HG02870 (cell line): ENCODE measurements at regions not wholly inside any gene's neighbourhood (a gene's known extent, or its start where the extent isn't known, plus 50 kb on each side); places are given as distances from the start of the nearest gene placed in this dataset.
A peak's percentile ranks its signal among the peaks of the same experiment; 100 is the strongest.

Experiments used
- ATAC-seq: cut with Tn5 transposase; IDR thresholded peaks from one replicate; pipeline ENCODE4 v1.9.1; 2021; ENCODE audit warnings: mild to moderate bottlenecking, moderate library complexity; ENCODE audit not compliant: unreplicated experiment

DNA sequence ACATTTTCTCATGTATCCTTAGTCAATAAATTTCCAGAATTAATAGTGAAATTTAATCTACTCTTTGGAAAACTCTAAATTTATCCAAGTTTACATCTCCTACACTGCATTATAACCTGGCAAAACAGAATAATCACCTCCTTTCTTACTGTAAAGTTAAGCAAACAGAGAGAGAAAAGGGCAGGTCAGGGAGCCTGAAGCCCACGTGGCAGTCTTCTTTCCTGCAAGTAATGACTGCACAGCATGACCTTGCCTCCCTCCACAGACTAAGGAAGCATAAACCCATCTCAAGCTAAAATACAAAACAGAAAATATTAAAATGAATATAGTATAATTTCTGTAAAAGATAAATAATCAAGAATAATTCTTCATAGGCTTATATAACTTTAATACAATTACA, 1153.0 kb downstream of the C4orf33 start:
- no peak for ATAC-seq

DNA sequence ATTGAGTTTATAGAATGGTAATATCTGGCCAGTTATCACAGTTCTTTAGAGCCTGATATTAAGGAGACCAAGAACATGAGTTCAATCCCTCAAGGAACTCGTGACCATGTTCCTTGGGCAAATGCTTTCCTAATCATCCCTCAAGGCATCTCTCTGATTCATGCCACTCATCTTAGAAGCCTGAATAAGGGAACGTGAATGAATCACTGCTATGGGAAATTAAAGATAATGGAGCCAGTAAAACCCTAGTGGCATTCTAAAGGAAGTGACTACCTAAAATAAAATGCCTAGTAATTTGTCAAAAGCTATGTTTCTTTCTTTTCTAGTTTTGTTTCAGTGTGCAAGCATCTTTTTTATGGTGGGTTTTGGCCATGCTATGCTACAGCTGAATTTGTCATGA, 1161.3 kb downstream of the C4orf33 start:
- ATAC-seq, result no peak

DNA sequence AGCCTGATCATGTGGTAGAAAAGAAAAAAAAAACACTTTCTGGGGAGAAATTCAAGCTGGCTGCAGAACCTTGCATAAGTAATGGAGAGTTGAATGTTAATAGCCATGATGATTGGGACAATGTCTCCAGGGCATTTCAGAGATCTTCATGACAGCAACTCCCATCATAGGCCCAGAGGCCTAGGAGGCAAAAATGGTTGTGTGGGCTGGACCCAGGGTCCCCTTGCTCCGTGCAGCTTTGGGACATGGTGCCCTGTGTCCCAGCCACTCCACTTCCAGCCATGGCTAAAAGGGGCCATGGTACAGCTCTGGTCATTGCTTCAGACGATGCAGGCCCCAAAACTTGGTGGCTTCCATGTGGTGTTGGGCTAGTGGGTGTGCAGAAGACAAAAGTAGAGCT, 1170.9 kb downstream of the C4orf33 start:
- no peak for ATAC-seq

DNA sequence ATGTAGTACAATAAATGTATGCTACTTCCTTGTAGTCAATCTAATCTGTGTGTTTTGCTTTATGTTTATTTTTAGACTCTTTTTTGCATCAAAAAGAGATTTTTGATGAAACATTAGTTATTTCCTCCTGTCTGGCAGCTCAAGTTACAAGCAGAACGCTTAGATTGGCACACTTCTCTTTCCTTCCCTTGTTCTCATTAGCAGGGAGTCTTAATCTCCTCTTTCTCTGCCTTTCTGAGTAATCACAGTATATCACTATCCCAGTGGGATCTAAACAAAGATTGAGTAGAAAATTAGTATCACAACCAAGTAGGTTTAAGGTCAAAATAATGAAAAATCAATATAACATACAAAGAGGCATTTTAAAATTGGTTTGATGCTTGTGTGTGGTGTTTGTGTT, 1192.6 kb downstream of the C4orf33 start:
- ATAC-seq, result no peak

DNA sequence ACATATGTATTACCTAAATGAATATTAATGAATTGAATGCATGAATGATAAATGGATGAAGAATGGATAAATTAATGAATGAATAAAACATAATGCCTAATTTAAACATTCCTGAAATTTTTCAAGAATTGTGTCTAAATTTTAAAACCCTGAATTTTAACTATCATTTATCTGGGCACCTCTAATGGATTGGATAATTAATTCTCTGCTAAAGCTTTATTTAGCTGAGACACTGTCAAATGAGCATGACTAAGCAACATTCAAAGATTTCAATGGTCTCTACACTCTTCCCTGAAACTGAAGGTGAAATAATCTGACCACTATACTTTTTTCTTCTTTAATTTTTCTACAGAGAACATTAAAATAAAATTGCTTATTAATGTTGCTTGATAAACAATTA, 1197.7 kb downstream of the C4orf33 start:
- no peak for ATAC-seq

DNA sequence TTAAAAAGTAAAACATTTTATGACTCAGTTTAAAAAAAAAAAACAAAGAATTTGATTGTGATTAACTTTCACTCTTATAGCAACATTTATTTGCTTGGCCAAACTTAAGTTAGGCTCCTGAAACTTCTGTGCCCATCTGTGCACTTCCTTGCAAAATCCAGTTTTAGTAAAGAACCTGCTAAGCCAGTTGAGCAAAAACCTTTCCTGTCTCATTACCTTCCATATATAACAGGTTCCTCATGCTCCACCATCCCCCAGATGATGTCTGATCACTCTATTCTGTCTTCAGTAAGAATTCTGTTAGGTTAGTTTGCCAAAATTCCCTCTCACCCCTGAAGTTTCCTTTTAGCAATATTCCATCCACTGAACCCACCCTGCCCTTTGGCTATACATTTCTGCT, 1200.5 kb downstream of the C4orf33 start:
- no peak for ATAC-seq

DNA sequence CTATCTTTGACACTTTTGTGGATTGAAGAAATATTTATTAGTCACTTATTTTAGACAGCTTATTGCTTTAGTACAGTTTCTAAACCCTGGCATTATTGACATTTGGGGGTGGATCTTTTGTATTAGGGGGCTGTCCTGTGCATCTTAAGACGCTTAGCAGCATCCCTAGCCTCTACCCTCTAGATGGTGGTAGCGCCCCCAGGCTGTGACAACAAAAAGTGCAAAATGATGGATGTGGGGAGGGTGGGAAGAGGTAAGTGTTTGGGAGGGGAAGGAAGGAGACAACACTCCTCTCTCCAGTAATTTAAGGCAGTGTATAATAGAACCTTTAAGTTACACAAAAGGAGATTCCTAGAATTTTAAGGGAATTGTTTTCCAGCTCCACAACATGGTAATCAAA, 1210.6 kb downstream of the C4orf33 start:
- no peak for ATAC-seq

DNA sequence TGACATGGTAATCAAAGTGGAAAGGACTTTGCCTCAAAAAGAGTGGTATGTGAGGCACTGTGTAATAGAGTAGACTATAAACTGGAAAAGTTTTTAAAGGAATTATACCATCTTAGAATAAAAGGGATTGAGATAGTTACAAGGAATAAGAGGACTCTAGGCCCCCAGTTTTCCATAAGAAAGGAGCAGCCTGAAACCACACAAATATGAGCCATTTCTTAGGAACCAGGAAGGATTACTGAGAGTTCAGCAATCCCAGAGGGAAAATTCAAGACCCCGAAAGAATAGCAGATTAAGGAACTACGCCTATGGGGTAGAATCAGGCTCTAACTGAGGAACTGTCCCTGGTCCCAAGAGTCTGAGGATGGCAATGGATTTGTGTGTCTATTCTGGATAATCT, 1213.3 kb downstream of the C4orf33 start:
- ATAC-seq, result no peak

DNA sequence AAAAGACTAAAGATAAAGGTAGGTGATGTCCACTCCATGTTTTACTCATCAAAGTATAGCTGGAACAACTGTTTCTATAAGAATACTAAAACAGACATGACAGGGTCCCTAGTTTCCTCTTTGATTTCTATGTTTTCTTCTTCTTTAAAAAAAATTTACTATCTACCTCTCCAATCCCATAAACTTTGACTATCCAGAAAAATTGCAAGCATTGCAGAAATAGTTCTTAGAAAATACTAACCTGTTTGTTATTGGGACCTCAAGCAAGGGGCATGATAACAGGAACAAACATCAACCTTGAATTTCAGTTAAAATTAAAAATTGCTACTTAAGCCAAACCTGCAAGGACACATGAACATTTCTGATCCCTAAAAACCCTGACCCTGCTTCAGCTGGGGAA, 1226.5 kb downstream of the C4orf33 start:
- no peak for ATAC-seq

DNA sequence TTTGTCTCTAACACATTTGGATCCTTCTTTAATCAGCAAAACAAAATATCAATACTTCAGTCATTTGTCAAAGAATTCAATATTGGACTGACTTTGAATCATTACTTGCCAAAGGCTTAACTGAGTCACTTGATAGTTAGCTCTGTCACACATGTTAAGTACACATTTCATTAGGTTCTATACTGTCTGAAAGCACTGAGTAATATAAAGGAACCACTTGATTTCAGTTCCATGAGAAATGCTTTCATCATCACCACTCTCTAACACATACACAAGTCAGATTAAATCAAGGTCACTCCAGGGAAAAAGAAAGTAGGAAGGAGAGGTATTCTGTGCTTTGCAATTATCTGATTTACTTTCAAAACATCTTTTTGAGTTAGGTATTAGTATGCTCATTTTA, 1233.1 kb downstream of the C4orf33 start:
- ATAC-seq, result no peak

DNA sequence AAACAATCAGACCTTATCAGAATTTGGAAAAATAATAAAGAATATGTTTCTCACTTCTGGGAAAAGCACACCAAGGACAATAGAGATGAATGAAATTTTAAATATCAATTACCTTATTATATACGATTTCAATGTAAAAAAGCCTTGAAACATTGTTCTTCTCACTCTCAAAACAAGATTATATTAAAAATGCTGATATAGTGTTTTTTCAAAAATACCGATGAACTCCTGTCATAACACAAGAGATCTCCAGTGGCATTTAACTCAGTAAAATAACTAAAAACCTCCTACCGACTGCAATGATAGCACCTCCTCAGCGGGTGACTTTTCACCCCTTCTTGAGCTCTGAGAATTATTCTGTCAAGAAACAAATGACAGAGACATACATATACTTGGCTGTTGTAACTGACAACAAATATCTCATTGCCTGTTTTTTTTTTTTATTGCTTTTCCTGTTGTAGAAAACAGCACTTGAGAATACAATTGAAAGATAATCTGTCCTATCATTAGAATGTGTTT, 1237.3 kb downstream of the C4orf33 start:
- no peak for ATAC-seq

DNA sequence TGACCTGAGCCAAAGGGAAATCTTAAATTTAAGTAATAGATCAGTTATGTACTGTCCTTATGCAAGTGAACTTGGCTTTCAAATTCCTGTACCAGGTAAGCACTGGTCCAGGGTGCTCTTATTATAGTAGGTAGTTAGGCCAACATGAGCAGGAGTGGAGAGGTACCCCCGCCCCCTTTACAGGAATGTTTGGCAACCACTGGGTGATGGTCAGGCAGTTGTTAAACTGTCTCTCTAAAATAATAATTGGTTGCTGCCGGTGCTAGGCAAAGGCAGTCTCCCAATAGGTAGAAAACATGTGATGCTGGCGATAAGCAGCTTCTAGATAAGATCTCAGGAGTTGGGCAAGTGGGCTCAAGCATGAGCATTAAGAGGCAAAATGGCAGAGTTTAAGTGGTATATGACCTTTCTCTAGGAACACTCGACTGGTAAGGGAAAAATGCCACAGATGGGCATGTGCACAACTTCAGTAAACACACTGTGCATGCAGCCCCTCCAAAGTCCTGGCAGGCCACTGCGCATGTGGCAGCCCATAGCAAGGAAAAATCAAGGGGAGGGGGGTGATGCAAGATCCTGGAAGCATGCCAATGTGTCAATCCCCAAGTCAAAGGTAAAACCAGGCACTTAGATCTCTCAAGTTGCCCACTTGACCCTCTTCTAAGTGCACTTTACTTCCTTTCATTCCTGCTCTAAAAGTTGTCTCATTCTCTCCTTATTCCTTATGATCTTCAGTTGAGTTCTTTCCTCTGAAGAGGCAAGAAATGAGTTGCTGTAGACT, 1239.7 kb downstream of the C4orf33 start:
- ATAC-seq, result no peak

DNA sequence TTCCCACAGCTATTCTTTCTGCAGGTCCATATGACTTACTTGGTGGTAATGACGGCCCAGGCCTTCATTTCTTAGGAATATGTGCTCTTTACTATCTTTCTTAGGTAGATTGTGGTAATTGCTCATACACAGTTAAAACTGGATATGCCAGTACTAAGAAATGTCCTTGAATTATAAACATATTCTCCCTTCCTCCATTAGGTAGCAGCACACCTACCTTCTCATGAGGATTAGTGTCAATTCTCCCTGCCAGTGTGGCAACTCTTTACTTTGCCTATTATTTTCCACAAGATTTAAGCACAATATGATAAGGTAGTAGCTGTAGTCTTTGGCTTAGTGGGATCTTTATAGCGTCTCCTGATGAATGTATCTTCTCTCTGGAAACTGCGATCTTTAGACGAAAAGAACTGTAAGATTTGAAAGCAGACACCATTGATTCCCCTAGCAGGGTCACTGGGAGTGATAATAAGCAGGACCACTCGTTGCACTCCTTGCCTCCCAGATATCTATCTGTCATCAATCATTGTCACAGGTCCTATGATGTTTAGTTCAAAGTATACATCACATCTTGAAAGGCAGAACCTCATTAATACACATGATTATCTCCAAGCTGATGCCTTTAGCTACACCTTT, 1240.7 kb downstream of the C4orf33 start:
- ATAC-seq, result peak; percentile 81

DNA sequence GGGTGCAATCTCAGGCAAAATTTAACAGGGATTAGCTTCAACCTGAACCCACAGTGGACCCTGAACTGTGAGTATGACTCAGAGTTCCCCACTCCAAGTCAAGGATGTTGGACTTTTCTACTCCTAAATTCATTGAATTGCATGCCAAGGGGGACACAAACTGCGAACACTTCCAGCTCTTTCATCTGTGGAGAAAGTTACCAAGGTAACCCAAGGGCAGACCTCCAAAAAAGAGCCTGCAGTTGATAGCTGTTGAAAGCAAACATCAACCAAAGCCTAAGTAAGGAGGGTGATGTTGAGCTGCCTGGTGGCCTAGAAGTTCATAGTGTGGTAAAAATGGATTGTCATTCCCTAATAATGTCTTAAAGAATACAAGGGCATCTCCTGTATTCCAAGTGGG, 1242.9 kb downstream of the C4orf33 start:
- no peak for ATAC-seq

DNA sequence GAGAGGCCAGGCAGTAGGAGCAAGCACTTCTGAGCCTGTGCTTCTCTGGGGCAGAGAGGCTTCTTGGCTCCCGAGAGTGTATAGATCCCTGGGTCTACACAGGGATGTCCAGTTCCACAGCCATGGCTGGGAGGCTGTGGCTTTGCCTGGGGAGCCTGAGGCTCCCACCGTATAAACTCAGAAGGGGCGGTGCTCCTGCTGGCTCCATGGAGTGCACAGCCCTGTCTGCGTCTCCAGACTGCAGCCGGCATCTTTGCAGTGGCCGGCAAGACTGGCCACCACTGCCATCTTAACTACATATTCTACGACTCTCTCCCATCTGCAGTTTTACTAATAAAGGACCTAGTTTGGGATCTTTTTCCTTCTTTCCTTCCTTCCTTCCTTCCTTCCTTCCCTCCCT, 1253.8 kb downstream of the C4orf33 start:
- ATAC-seq, result no peak

DNA sequence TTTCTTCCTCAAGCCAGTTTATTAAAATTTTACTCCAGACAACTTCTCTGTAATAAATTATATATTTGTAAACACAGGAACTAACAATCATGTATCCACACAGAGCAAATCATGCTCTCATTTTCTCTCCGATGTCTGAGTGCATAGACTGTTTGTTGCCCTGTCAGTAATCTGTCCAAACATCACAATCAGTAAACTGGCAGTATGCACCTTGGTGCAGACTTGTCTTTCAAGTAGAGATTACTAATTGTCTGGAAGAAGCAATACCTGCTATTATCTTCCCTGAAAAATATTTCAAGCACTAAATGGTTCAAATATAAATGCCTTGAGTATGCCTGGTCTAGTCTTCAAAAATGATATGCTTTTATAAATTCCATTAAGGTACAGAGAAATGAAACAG, 1260.9 kb downstream of the C4orf33 start:
- ATAC-seq, result no peak

DNA sequence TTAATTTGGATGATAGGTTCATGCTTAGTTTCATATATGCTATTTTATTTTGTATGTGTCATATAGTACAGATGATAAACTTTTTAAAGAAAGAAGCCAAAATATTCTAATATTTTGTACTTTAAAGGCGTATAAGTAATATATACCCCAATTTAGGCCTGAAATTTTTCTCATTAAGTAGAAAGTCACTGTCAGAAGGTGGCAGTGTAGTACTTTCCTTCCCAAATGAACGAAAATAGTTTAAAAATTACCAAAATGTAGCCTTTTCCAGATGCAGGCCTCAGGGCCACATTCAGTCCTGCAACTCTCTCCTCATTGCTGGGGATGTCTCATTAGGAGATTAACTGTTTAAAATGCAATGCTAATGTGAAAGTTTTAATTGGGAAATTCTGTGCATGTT, 1263.6 kb downstream of the C4orf33 start:
- ATAC-seq, result no peak

DNA sequence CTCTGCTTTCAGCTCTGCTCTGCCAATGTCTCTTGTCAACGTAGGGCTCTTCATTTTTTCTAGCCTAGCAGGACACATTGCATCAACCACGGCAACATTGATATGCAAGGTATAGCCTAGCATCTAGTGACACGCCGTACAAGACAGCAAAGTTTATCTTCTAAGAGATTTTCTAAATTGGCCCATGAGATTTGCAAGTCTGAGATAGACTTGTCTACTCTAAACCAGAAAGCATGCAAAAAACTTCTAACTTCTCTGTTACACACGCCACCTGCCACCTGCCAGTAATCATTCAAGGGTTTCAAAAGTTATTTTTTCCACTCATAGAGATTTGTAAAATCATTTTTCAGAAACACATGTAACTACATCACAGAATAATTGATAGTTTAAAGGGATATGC, 1265.7 kb downstream of the C4orf33 start:
- ATAC-seq, result no peak

DNA sequence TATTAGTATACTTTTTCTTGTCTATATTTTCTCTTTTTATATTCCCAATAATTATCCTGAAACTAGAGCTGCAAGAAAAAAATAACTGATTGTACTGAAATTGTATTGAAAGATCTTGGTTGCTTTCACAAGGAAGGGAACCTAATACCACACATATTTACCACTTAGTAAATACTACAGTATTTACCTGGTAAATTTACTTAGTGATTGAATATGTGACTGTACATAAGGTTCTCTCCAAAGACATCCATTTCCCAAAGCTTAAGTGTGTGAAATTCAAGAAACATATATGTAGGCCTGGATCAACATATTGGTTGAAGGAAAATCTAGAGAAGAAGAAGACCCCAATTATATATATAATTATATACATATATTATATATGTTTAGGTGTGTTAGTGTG, 1272.7 kb downstream of the C4orf33 start:
- no peak for ATAC-seq

DNA sequence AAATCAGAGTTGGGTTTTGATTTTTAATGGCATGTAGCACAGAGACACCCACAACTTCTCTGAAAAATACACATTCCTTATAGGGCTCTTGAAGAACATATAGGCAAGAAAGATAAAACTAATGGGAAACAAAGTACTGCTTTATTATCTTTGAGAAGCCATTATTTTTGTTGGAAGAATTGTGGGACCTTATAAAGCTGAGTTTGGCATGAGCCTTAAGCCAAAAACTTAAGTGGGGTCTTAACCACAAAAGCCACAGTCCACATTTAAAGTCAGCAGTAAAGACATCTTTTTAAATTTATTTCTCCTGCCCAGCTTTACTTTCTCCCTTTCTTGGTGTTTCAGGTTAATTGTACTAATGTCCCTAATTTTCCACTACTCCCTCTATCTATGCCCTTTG, 1297.3 kb downstream of the C4orf33 start:
- no peak for ATAC-seq

DNA sequence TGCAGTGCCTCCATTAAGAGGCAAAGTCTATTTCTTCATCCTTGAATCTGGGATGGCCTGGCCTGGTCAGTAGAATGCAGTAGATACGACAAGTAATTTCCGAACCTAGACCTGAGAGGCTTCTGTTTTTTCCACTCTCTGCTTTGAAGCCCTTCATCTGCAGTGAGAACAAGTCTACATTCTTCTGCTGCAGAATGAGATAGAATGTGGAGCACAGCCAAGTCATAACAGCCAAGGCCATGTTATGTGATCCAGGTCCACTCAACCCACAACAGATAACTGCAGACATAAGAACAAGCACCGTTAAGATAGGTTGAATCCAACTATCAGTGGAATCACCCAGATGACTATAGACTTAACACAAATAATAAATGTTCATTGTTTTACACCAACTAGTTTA, 1297.7 kb downstream of the C4orf33 start:
- no peak for ATAC-seq

DNA sequence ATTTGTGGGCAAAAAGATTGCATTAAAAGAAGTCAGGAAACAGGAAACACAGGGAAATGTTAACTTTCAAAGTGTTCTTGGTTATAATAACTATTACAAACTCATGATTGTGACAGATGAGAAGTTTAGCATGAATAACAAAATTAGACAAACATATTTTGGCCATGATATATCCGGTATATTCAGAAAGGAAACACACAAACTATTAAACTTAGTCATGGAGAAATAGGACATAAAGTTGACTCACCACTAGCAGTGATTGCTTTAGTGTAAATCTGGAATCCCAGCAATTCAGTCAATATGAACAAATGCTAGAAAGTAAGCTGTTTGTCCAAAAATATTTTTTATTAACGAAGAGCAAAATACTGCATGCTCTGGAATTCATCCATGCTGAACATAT, 1299.9 kb downstream of the C4orf33 start:
- ATAC-seq, result no peak

DNA sequence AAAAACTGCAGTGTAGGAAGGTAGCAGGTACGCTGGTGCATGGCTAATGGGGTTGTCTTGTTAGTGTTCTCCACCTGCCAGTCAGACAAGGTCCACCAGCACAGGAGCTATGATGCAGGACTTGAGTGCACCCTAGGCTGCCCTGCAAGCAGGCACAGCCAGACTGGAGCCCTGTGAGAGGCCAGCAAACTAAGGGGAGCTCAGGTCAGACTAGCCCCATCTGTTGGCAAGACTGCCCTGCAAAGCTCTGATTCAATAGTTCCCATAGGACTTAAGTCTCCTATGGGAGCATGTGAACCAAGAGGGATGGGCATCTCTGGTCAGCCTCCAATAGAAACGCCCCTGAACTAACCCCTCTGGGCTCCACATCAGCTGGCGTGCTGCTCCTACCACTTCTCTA, 1307.3 kb downstream of the C4orf33 start:
- no peak for ATAC-seq
